ENCODE measurements at regions not wholly inside any gene's neighbourhood (a gene's known extent, or its start where the extent isn't known, plus 50 kb on each side); places are given as distances from the start of the nearest gene placed in this dataset.
"Not testable (repeated sequence)": the region's sequence is repeated elsewhere in the genome, so short reads cannot be mapped to it uniquely, and the experiment has no call there.

GRCh38 chr1:173315296-173315695 lies 108.2 kb upstream of the TNFSF4 start:
- no peak overlapping the region for H3K27ac ChIP-seq
- no peak overlapping the region for H3K4me3 ChIP-seq
- H3K79me2 ChIP-seq, result no peaks in the 10 kb centered on the region
- TF ChIP-seq EZH2 (IDR thresholded peaks at IDR 0.05; ENCODE audit: borderline replicate concordance), result no peak
- TF ChIP-seq EZH2phosphoT487 (IDR thresholded peaks at IDR 0.05; ENCODE audit: low read depth, severe bottlenecking, unreplicated experiment), result no peak
- no peak for TF ChIP-seq CTCF (IDR thresholded peaks at IDR 0.05; ENCODE audit: poor library complexity)
- no peaks in the 10 kb centered on the region for H3K27me3 ChIP-seq
- no peaks in the 10 kb centered on the region for H3K4me1 ChIP-seq (ENCODE audit: insufficient read depth)
- H4K20me1 ChIP-seq (ENCODE audit: insufficient read depth, poor library complexity, severe bottlenecking), result no peaks in the 10 kb centered on the region
- H3K36me3 ChIP-seq (replicated peaks; ENCODE audit: insufficient read depth, low read depth), result no peaks in the 10 kb centered on the region
- no peaks in the 10 kb centered on the region for H3K9me2 ChIP-seq (replicated peaks; ENCODE audit: insufficient read depth)
- WGBS (ENCODE audit: low lambda C conversion rate, missing lambda C conversion rate), result 74% methylated on average over 3 of the region's 3 CpGs
- H3K9me3 ChIP-seq (ENCODE audit: low read depth), result no peaks in the 10 kb centered on the region
- DNase-seq (ENCODE audit: low spot score), result no peak
- no peak overlapping the region for H2AFZ ChIP-seq
- H3K4me2 ChIP-seq, result no peak overlapping the region

GRCh38 chr1:173318788-173319187 lies 111.7 kb upstream of the TNFSF4 start:
- Histone ChIP-seq H3K4me3 (no peak overlapping the region), H2AFZ (no peak overlapping the region), H3K4me1 (ENCODE audit: insufficient read depth) (no peaks in the 10 kb centered on the region), H3K36me3 (replicated peaks; ENCODE audit: insufficient read depth, low read depth) (no peaks in the 10 kb centered on the region), H4K20me1 (ENCODE audit: insufficient read depth, poor library complexity, severe bottlenecking) (no peaks in the 10 kb centered on the region), H3K4me2 (no peak overlapping the region), H3K27ac (no peak overlapping the region), H3K27me3 (no peaks in the 10 kb centered on the region), H3K9me2 (replicated peaks; ENCODE audit: insufficient read depth) (no peaks in the 10 kb centered on the region), H3K79me2 (no peaks in the 10 kb centered on the region), H3K9me3 (ENCODE audit: low read depth) (no peaks in the 10 kb centered on the region)
- TF ChIP-seq EZH2 (IDR thresholded peaks at IDR 0.05; ENCODE audit: borderline replicate concordance) (no peak), CTCF (IDR thresholded peaks at IDR 0.05; ENCODE audit: poor library complexity) (no peak), EZH2phosphoT487 (IDR thresholded peaks at IDR 0.05; ENCODE audit: low read depth, severe bottlenecking, unreplicated experiment) (no peak)
- WGBS (ENCODE audit: low lambda C conversion rate, missing lambda C conversion rate), result 96% methylated on average over 2 of the region's 2 CpGs
- DNase-seq (ENCODE audit: low spot score), result no peak

GRCh38 chr1:173324352-173324751 lies 117.2 kb upstream of the TNFSF4 start:
- 98% methylated on average over 2 of the region's 2 CpGs for WGBS (ENCODE audit: low lambda C conversion rate, missing lambda C conversion rate)
- H2AFZ ChIP-seq; H3K9me3 ChIP-seq (ENCODE audit: low read depth): not testable (repeated sequence)

GRCh38 chr1:173327987-173328386 lies 120.9 kb upstream of the TNFSF4 start:
- not testable (repeated sequence) for H3K4me2 ChIP-seq; H3K4me1 ChIP-seq (ENCODE audit: insufficient read depth); H2AFZ ChIP-seq; H3K4me3 ChIP-seq; H3K9me3 ChIP-seq (ENCODE audit: low read depth); DNase-seq (ENCODE audit: low spot score); H3K27ac ChIP-seq; H3K27me3 ChIP-seq; H3K36me3 ChIP-seq (replicated peaks; ENCODE audit: insufficient read depth, low read depth); H4K20me1 ChIP-seq (ENCODE audit: insufficient read depth, poor library complexity, severe bottlenecking); H3K79me2 ChIP-seq; H3K9me2 ChIP-seq (replicated peaks; ENCODE audit: insufficient read depth)
- 72% methylated on average over 3 of the region's 3 CpGs for WGBS (ENCODE audit: low lambda C conversion rate, missing lambda C conversion rate)

More at GRCh38 chr1:173324352-173324751, 117.2 kb upstream of the TNFSF4 start:
- not testable (repeated sequence) for H4K20me1 ChIP-seq (ENCODE audit: insufficient read depth, poor library complexity, severe bottlenecking); H3K36me3 ChIP-seq (replicated peaks; ENCODE audit: insufficient read depth, low read depth); H3K27me3 ChIP-seq; H3K4me1 ChIP-seq (ENCODE audit: insufficient read depth); H3K79me2 ChIP-seq; H3K27ac ChIP-seq; DNase-seq (ENCODE audit: low spot score); H3K9me2 ChIP-seq (replicated peaks; ENCODE audit: insufficient read depth); H3K4me2 ChIP-seq; H3K4me3 ChIP-seq

- Histone ChIP-seq H3K9me2 (replicated peaks; ENCODE audit: insufficient read depth) (no peaks in the 10 kb centered on the region), H2AFZ (no peak overlapping the region), H4K20me1 (ENCODE audit: insufficient read depth, poor library complexity, severe bottlenecking) (no peaks in the 10 kb centered on the region), H3K79me2 (no peaks in the 10 kb centered on the region), H3K27me3 (no peaks in the 10 kb centered on the region), H3K4me3 (no peak overlapping the region), H3K4me1 (ENCODE audit: insufficient read depth) (no peaks in the 10 kb centered on the region), H3K36me3 (replicated peaks; ENCODE audit: insufficient read depth, low read depth) (no peaks in the 10 kb centered on the region), H3K27ac (no peak overlapping the region), H3K4me2 (no peak overlapping the region), H3K9me3 (ENCODE audit: low read depth) (no peaks in the 10 kb centered on the region)
- WGBS (ENCODE audit: low lambda C conversion rate, missing lambda C conversion rate), result 86% methylated on average over 1 of the region's 1 CpG
- TF ChIP-seq CTCF (IDR thresholded peaks at IDR 0.05; ENCODE audit: poor library complexity), result no peak
- no peak for TF ChIP-seq EZH2phosphoT487 (IDR thresholded peaks at IDR 0.05; ENCODE audit: low read depth, severe bottlenecking, unreplicated experiment)
- no peak for TF ChIP-seq EZH2 (IDR thresholded peaks at IDR 0.05; ENCODE audit: borderline replicate concordance)
- DNase-seq (ENCODE audit: low spot score), result no peak
Measured at GRCh38 chr1:173328961-173329360, 121.8 kb upstream of the TNFSF4 start.
